GM21367 (cell line): ENCODE measurements at regions not wholly inside any gene's neighbourhood (a gene's known extent, or its start where the extent isn't known, plus 50 kb on each side); places are given as distances from the start of the nearest gene placed in this dataset.

Source experiments
- ATAC-seq: cut with Tn5 transposase; IDR thresholded peaks from one replicate; pipeline ENCODE4 v1.9.1; 2021; ENCODE audit not compliant: unreplicated experiment

GRCh38 chr15:97144377-97144711 lies 813.8 kb downstream of the NR2F2 start:
- no peak for ATAC-seq

- ATAC-seq = no peak
These were observed 813.3 kb upstream of the ARRDC4 start for GRCh38 chr15:97146929-97147870.

GRCh38 chr15:97153356-97153965 lies 807.0 kb upstream of the ARRDC4 start:
- ATAC-seq = no peak

GRCh38 chr15:97156739-97157265 lies 803.7 kb upstream of the ARRDC4 start:
- ATAC-seq = no peak

GRCh38 chr15:97162805-97163495 lies 797.6 kb upstream of the ARRDC4 start:
- ATAC-seq = no peak

GRCh38 chr15:97165205-97165604 lies 795.3 kb upstream of the ARRDC4 start:
- no peak for ATAC-seq

GRCh38 chr15:97168704-97169475 lies 791.6 kb upstream of the ARRDC4 start:
- no peak for ATAC-seq

GRCh38 chr15:97171556-97171955 lies 788.9 kb upstream of the ARRDC4 start:
- ATAC-seq = no peak

GRCh38 chr15:97174886-97175540 lies 785.5 kb upstream of the ARRDC4 start:
- no peak for ATAC-seq

GRCh38 chr15:97177151-97177577 lies 783.3 kb upstream of the ARRDC4 start:
- ATAC-seq = no peak

- ATAC-seq = no peak
These were observed 777.9 kb upstream of the ARRDC4 start for GRCh38 chr15:97182581-97182980.

GRCh38 chr15:97189162-97189780 lies 771.2 kb upstream of the ARRDC4 start:
- no peak for ATAC-seq

GRCh38 chr15:97194750-97195149 lies 765.8 kb upstream of the ARRDC4 start:
- no peak for ATAC-seq

- ATAC-seq = no peak
These were observed 764.2 kb upstream of the ARRDC4 start for GRCh38 chr15:97196048-97197014.

- ATAC-seq = no peak
These were observed 761.0 kb upstream of the ARRDC4 start for GRCh38 chr15:97199393-97200051.

- no peak for ATAC-seq
These were observed 760.3 kb upstream of the ARRDC4 start for GRCh38 chr15:97200161-97200560.

- ATAC-seq = no peak
These were observed 750.2 kb upstream of the ARRDC4 start for GRCh38 chr15:97210277-97210676.

- no peak for ATAC-seq
These were observed 744.9 kb upstream of the ARRDC4 start for GRCh38 chr15:97215629-97216028.
